B cell (primary cell): ENCODE measurements at regions not wholly inside any gene's neighbourhood (a gene's known extent, or its start where the extent isn't known, plus 50 kb on each side); places are given as distances from the start of the nearest gene placed in this dataset.
"Not testable (repeated sequence)": the region's sequence is repeated elsewhere in the genome, so short reads cannot be mapped to it uniquely, and the experiment has no call there.

Experiments
- ATAC-seq: fragments of 200-7000 bp; cut with Tn5 transposase; one replicate; pipeline ENCODE4 v1.10.0; 2021; ENCODE audit warnings: low read depth, mild to moderate bottlenecking, moderate number of reproducible peaks, moderate library complexity
- CTCF ChIA-PET: fragments of 350-600 bp; sonication (Branson Sonifier 250); formaldehyde crosslinking; loops from one replicate; lab custom pipeline; 2021; ENCODE audit warnings: antibody characterized with exemption, inconsistent platforms; lab: Charles Lee
- POLR2A ChIA-PET: fragments of 350-600 bp; sonication (Branson Sonifier 250); formaldehyde crosslinking; loops from one replicate; lab custom pipeline; 2021; ENCODE audit warnings: antibody characterized with exemption; lab: Charles Lee
- DNase-seq: peaks from one replicate; pipeline ENCODE4 v3.0.0; 2013
- H2AFZ ChIP-seq: 2 replicates; pipeline ENCODE4 v1.6.1; 2012; ENCODE audit warnings: mild to moderate bottlenecking, low read depth, low read length; ENCODE audit not compliant: insufficient read depth, poor library complexity, severe bottlenecking
- H3K27ac ChIP-seq, 2 donors: 1 replicate in 1 of 2; 2 replicates in 1 of 2; pipeline ENCODE4 v1.5.1; 2012 to 2013; ENCODE audit warnings: low read length in 2 of 2, mild to moderate bottlenecking in 2 of 2, moderate library complexity in 1 of 2
- H3K27me3 ChIP-seq, 4 experiments: fragments of 200-600 bp in 1 of 4; sonication (generic) in 1 of 4; replicated peaks in 1 of 4; 1 replicate in 2 of 4; 2 replicates in 2 of 4; pipeline versions ENCODE4 v1.6.1 to v1.7.0; 2013 to 2016; ENCODE audit warnings: low read length in 3 of 4, mild to moderate bottlenecking in 2 of 4, mixed read lengths in 1 of 4, moderate library complexity in 1 of 4; ENCODE audit not compliant: insufficient read depth in 4 of 4, control insufficient read depth in 3 of 4; ENCODE audit errors: control extremely low read depth in 1 of 4
- H3K36me3 ChIP-seq, 2 experiments: replicated peaks in 1 of 2; 1 replicate in 1 of 2; 2 replicates in 1 of 2; pipeline versions ENCODE4 v1.6.1 to v1.7.1; 2013; ENCODE audit warnings: low read length in 1 of 2; ENCODE audit not compliant: insufficient read depth in 2 of 2, control insufficient read depth in 1 of 2; ENCODE audit errors: control extremely low read depth in 1 of 2, extremely low read depth in 1 of 2
- H3K4me1 ChIP-seq, 2 donors: fragments of 200-600 bp in 1 of 2; sonication (generic) in 1 of 2; 1 replicate in 1 of 2; 2 replicates in 1 of 2; pipeline versions ENCODE4 v1.5.1 to v1.6.1; 2013 to 2017; ENCODE audit warnings: low read length in 2 of 2; ENCODE audit not compliant: control insufficient read depth in 2 of 2, insufficient read depth in 2 of 2
- H3K4me2 ChIP-seq: replicated peaks from 2 replicates; pipeline ENCODE3; 2012; ENCODE audit warnings: mild to moderate bottlenecking, low read depth, low read length; ENCODE audit not compliant: poor library complexity, severe bottlenecking
- H3K4me3 ChIP-seq, 5 experiments: fragments of 200-600 bp in 1 of 5; sonication (generic) in 1 of 5; 1 replicate in 3 of 5; 2 replicates in 2 of 5; pipeline versions ENCODE4 v1.5.1 to v1.7.0; 2011 to 2016; ENCODE audit warnings: low read length in 4 of 5, mild to moderate bottlenecking in 4 of 5, low read depth in 2 of 5, control low read depth in 1 of 5, moderate library complexity in 1 of 5; ENCODE audit not compliant: insufficient read depth in 1 of 5; ENCODE audit errors: control extremely low read depth in 1 of 5, extremely low read depth in 1 of 5
- H3K79me2 ChIP-seq: fragments of 200-600 bp; sonication (generic); one replicate; pipeline ENCODE4 v1.6.0; 2016; ENCODE audit warnings: low read length; ENCODE audit not compliant: control insufficient read depth, insufficient read depth
- H3K9ac ChIP-seq: fragments of 200-600 bp; sonication (generic); 2 replicates; pipeline ENCODE4 v1.6.1; 2017; ENCODE audit warnings: mild to moderate bottlenecking, low read length, moderate library complexity
- H3K9me3 ChIP-seq, 3 donors: one replicate each; pipeline versions ENCODE4 v1.6.1 to v1.7.1; 2013; ENCODE audit warnings: low read length in 2 of 3; ENCODE audit not compliant: control insufficient read depth in 2 of 3, insufficient read depth in 1 of 3; ENCODE audit errors: control extremely low read depth in 1 of 3
- H4K20me1 ChIP-seq: 2 replicates; pipeline ENCODE4 v1.6.0; 2012; ENCODE audit warnings: mild to moderate bottlenecking, low read length; ENCODE audit not compliant: insufficient read depth, control insufficient read depth, poor library complexity, severe bottlenecking
- H3K27ac Mint-ChIP-seq: one replicate; pipeline ENCODE4 v1.8.0; 2021; ENCODE audit warnings: mixed read lengths
- H3K27me3 Mint-ChIP-seq: one replicate; pipeline ENCODE4 v1.8.0; 2021; ENCODE audit warnings: mixed read lengths
- H3K4me1 Mint-ChIP-seq: one replicate; pipeline ENCODE4 v1.8.0; 2021; ENCODE audit warnings: mixed read lengths
- H3K4me3 Mint-ChIP-seq: one replicate; pipeline ENCODE4 v1.8.0; 2021; ENCODE audit warnings: mixed read lengths
- H3K9me3 Mint-ChIP-seq: one replicate; pipeline ENCODE4 v1.8.0; 2022; ENCODE audit warnings: mixed read lengths; ENCODE audit not compliant: insufficient read depth
- EZH2 ChIP-seq: IDR thresholded peaks from 2 replicates; pipeline ENCODE4 v1.6.1; 2012; ENCODE audit warnings: borderline replicate concordance, low read depth, mild to moderate bottlenecking, moderate library complexity, low read length; ENCODE audit not compliant: insufficient read depth, poor library complexity, severe bottlenecking
- WGBS: methylation state at CpG from one replicate; pipeline ENCODE4 v1.1.5; 2013; ENCODE audit warnings: missing lambda C conversion rate; ENCODE audit not compliant: insufficient coverage; 5-methylcytosine and 5-hydroxymethylcytosine counted together
- intact Hi-C: fragments of 100-400 bp; cut with micrococcal nuclease; formaldehyde crosslinking; loops from one replicate; pipeline ENCODE4 v1.10.0; 2022
- TF ChIP-seq, protein P1 (sequence below): fragments of 200-600 bp; IDR thresholded peaks from one replicate; pipeline ENCODE4 v1.8.0; 2022; ENCODE audit warnings: antibody characterized with exemption, mild to moderate bottlenecking

DNA sequence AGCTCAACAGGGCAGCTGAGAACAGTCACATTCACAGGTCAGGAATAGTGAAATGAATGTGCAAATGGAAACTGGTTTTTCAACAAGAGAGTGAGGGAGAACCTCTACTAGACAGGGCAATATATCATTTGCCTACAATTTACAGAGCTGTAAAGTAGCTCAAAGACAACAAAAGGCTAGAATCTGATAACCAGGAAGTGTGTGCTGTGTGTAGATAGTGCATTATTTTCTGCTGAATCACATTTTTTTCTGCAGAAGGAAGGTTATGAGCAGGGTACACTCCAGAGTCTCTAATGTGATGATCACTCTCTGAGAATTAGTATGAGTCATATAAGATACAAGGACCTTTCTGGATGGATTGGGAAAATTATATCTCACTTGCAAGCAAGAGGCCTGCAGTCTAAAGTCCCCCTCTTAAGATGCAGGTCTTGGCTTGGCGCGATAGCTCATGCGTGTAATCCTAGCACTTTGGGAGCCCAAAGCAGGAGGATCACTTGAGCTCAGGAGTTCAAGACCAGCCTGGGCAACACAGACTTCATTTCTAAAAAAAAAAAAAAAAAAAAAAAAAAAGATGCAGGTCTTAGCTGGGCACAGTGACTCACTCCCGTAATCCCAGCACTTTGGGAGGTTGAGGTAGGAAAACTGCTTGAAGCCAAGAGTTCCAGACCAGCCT, 59.9 kb upstream of the COBL start:
- no peaks in the 10 kb centered on the region for H3K4me1 Mint-ChIP-seq
- H3K27ac Mint-ChIP-seq, result no peak overlapping the region
- no peaks in the 10 kb centered on the region for H3K36me3 ChIP-seq
- no peaks in the 10 kb centered on the region for H3K9me3 Mint-ChIP-seq
- no peak overlapping the region for H2AFZ ChIP-seq
- intact Hi-C loops, result no loop called here
- no peaks in the 10 kb centered on the region for H3K27me3 ChIP-seq
- H4K20me1 ChIP-seq, result no peaks in the 10 kb centered on the region
- H3K27me3 Mint-ChIP-seq, result no peaks in the 10 kb centered on the region
- no peaks in the 10 kb centered on the region for H3K9me3 ChIP-seq
- DNase-seq, result no peak
- no peak overlapping the region for H3K27ac ChIP-seq
- H3K4me3 Mint-ChIP-seq, result no peak overlapping the region
- H3K9ac ChIP-seq, result no peak overlapping the region
- H3K4me1 ChIP-seq, result no peaks in the 10 kb centered on the region
- ChIA-PET CTCF (no interaction called here), POLR2A (no interaction called here)
- no peak overlapping the region for H3K4me2 ChIP-seq
- TF ChIP-seq EZH2, result no peak
- TF ChIP-seq, protein P1, sequence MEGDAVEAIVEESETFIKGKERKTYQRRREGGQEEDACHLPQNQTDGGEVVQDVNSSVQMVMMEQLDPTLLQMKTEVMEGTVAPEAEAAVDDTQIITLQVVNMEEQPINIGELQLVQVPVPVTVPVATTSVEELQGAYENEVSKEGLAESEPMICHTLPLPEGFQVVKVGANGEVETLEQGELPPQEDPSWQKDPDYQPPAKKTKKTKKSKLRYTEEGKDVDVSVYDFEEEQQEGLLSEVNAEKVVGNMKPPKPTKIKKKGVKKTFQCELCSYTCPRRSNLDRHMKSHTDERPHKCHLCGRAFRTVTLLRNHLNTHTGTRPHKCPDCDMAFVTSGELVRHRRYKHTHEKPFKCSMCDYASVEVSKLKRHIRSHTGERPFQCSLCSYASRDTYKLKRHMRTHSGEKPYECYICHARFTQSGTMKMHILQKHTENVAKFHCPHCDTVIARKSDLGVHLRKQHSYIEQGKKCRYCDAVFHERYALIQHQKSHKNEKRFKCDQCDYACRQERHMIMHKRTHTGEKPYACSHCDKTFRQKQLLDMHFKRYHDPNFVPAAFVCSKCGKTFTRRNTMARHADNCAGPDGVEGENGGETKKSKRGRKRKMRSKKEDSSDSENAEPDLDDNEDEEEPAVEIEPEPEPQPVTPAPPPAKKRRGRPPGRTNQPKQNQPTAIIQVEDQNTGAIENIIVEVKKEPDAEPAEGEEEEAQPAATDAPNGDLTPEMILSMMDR, result no peak
- ATAC-seq, result no peak
- no peak overlapping the region for H3K4me3 ChIP-seq
- 94% methylated on average over 3 of the region's 4 CpGs for WGBS
- H3K79me2 ChIP-seq, result no peaks in the 10 kb centered on the region

DNA sequence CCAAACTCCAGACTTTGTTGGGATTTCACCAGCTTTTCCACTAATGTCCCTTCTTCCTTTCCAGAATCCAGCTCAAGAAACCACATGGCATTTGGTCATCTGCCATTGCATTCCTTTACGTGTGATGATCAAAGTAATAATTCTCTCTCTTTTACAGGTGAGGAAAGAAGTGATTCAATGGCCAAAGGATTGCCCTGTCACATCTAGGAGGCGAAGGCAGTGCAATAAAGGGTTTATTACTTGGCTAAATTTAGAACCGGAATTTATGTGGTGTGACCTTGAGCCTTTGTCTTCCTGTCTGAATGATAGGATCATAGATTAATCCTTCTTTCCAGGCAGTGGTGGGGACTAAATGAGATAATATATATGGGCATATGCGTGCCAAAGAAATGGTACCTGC, 58.3 kb upstream of the COBL start:
- Histone ChIP-seq H3K36me3 (no peaks in the 10 kb centered on the region), H4K20me1 (no peaks in the 10 kb centered on the region), H3K9ac (no peak overlapping the region), H3K27me3 (no peaks in the 10 kb centered on the region), H3K4me3 (no peak overlapping the region), H2AFZ (no peak overlapping the region), H3K4me2 (no peak overlapping the region), H3K79me2 (no peaks in the 10 kb centered on the region), H3K27ac (no peak overlapping the region), H3K4me1 (no peaks in the 10 kb centered on the region), H3K9me3 (no peaks in the 10 kb centered on the region)
- DNase-seq, result no peak
- TF ChIP-seq, protein P1, result no peak
- no peak for TF ChIP-seq EZH2
- WGBS, result 90% methylated on average over 3 of the region's 4 CpGs
- ChIA-PET CTCF (no interaction called here), POLR2A (no interaction called here)
- no peak for ATAC-seq
- intact Hi-C loops, result no loop called here
- Mint-ChIP-seq H3K27ac (no peak overlapping the region), H3K4me1 (no peaks in the 10 kb centered on the region), H3K9me3 (no peaks in the 10 kb centered on the region), H3K27me3 (no peaks in the 10 kb centered on the region), H3K4me3 (no peak overlapping the region)

DNA sequence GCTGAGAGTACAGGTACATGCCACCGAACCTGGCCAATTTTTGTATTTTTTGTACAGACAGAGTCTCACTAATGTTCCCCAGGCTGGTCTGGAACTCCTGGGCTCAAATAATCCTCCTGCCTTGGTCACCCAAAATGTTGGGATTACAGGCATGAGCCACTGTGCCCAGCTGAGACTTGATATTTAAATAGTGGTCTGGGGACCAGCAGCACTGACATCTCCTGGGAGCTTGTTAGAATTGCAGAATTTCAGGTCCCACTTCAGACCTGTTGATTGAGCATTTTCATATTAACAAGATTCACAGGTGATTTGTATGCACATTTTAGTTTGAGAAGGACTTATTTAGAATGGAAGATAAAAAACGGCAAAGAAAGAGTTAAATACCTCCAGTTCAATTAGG, 57.0 kb upstream of the COBL start:
- H3K9ac ChIP-seq, H3K4me3 ChIP-seq, CTCF ChIA-PET, H3K27me3 ChIP-seq, H3K4me1 ChIP-seq, H4K20me1 ChIP-seq, H3K4me1 Mint-ChIP-seq, H3K9me3 Mint-ChIP-seq, ATAC-seq, H2AFZ ChIP-seq, H3K27ac Mint-ChIP-seq, H3K4me3 Mint-ChIP-seq, POLR2A ChIA-PET, DNase-seq, H3K36me3 ChIP-seq, H3K9me3 ChIP-seq, H3K27me3 Mint-ChIP-seq, intact Hi-C loops, H3K27ac ChIP-seq, H3K4me2 ChIP-seq, H3K79me2 ChIP-seq: not testable (repeated sequence)
- WGBS, result 100% methylated on average over 1 of the region's 2 CpGs
